ENCODE measurements at regions not wholly inside any gene's neighbourhood (a gene's known extent, or its start where the extent isn't known, plus 50 kb on each side); places are given as distances from the start of the nearest gene placed in this dataset.
A peak's percentile ranks its signal among the peaks of the same experiment; 100 is the strongest.

DNA sequence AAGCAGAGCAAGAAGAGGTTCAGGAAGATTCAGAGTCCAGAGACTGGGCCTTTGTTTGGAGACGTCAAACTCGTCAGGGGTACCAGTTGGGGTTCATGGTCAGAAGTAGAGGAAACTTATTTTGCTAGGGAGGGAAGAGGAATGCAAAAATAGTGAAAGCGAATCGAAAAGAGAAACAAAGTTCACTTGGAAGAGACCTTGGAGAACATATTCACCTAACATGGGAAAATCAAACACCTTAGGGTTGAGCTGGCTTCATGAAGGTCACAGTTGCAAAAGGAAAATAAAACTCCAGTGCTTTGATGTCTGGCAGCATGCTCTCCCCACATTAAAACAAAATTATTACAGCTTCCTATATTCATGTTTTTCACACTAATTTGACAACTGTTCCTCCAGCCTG is 440.4 kb downstream of the EPM2A start (continued):
- TF ChIP-seq, protein P1, sequence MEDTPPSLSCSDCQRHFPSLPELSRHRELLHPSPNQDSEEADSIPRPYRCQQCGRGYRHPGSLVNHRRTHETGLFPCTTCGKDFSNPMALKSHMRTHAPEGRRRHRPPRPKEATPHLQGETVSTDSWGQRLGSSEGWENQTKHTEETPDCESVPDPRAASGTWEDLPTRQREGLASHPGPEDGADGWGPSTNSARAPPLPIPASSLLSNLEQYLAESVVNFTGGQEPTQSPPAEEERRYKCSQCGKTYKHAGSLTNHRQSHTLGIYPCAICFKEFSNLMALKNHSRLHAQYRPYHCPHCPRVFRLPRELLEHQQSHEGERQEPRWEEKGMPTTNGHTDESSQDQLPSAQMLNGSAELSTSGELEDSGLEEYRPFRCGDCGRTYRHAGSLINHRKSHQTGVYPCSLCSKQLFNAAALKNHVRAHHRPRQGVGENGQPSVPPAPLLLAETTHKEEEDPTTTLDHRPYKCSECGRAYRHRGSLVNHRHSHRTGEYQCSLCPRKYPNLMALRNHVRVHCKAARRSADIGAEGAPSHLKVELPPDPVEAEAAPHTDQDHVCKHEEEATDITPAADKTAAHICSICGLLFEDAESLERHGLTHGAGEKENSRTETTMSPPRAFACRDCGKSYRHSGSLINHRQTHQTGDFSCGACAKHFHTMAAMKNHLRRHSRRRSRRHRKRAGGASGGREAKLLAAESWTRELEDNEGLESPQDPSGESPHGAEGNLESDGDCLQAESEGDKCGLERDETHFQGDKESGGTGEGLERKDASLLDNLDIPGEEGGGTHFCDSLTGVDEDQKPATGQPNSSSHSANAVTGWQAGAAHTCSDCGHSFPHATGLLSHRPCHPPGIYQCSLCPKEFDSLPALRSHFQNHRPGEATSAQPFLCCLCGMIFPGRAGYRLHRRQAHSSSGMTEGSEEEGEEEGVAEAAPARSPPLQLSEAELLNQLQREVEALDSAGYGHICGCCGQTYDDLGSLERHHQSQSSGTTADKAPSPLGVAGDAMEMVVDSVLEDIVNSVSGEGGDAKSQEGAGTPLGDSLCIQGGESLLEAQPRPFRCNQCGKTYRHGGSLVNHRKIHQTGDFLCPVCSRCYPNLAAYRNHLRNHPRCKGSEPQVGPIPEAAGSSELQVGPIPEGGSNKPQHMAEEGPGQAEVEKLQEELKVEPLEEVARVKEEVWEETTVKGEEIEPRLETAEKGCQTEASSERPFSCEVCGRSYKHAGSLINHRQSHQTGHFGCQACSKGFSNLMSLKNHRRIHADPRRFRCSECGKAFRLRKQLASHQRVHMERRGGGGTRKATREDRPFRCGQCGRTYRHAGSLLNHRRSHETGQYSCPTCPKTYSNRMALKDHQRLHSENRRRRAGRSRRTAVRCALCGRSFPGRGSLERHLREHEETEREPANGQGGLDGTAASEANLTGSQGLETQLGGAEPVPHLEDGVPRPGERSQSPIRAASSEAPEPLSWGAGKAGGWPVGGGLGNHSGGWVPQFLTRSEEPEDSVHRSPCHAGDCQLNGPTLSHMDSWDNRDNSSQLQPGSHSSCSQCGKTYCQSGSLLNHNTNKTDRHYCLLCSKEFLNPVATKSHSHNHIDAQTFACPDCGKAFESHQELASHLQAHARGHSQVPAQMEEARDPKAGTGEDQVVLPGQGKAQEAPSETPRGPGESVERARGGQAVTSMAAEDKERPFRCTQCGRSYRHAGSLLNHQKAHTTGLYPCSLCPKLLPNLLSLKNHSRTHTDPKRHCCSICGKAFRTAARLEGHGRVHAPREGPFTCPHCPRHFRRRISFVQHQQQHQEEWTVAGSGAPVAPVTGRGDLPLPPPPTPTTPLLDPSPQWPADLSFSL (CRISPR knock-in tag; IDR thresholded peaks at IDR 0.05): no peak
- TF ChIP-seq ZMYM4 (CRISPR knock-in tag; IDR thresholded peaks at IDR 0.05) (peak; percentile 27; the same call in 1 of the 2 replicates), ZNF3 (CRISPR knock-in tag; IDR thresholded peaks at IDR 0.05) (no peak), ZNF354B (CRISPR knock-in tag; IDR thresholded peaks at IDR 0.05) (no peak), CREM (IDR thresholded peaks at IDR 0.05) (peak; percentile 42), CREM (CRISPR knock-in tag; IDR thresholded peaks at IDR 0.05) (no peak), TCF12 (IDR thresholded peaks at IDR 0.05) (no peak), TCF12 (CRISPR knock-in tag; IDR thresholded peaks at IDR 0.05) (no peak), TARDBP (CRISPR knock-in tag; IDR thresholded peaks at IDR 0.05) (no peak), NFE2 (CRISPR knock-in tag; IDR thresholded peaks at IDR 0.05) (no peak), FOXO1 (CRISPR knock-in tag; IDR thresholded peaks at IDR 0.05) (peak; percentile 21; the same call in 1 of the 2 replicates), TCF7 (IDR thresholded peaks at IDR 0.05; ENCODE audit: low read depth) (peak; percentile 70), ZNF788 (CRISPR knock-in tag; IDR thresholded peaks at IDR 0.05; ENCODE audit: borderline replicate concordance) (no peak), ZNF460 (CRISPR knock-in tag; IDR thresholded peaks at IDR 0.05; ENCODE audit: borderline replicate concordance) (0 out of 2 replicates have a peak, but pooled peaks have one; percentile 15)
- TF ChIP-seq, protein P2, sequence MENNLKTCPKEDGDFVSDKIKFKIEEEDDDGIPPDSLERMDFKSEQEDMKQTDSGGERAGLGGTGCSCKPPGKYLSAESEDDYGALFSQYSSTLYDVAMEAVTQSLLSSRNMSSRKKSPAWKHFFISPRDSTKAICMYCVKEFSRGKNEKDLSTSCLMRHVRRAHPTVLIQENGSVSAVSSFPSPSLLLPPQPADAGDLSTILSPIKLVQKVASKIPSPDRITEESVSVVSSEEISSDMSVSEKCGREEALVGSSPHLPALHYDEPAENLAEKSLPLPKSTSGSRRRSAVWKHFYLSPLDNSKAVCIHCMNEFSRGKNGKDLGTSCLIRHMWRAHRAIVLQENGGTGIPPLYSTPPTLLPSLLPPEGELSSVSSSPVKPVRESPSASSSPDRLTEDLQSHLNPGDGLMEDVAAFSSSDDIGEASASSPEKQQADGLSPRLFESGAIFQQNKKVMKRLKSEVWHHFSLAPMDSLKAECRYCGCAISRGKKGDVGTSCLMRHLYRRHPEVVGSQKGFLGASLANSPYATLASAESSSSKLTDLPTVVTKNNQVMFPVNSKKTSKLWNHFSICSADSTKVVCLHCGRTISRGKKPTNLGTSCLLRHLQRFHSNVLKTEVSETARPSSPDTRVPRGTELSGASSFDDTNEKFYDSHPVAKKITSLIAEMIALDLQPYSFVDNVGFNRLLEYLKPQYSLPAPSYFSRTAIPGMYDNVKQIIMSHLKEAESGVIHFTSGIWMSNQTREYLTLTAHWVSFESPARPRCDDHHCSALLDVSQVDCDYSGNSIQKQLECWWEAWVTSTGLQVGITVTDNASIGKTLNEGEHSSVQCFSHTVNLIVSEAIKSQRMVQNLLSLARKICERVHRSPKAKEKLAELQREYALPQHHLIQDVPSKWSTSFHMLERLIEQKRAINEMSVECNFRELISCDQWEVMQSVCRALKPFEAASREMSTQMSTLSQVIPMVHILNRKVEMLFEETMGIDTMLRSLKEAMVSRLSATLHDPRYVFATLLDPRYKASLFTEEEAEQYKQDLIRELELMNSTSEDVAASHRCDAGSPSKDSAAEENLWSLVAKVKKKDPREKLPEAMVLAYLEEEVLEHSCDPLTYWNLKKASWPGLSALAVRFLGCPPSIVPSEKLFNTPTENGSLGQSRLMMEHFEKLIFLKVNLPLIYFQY (CRISPR knock-in tag; IDR thresholded peaks at IDR 0.05; ENCODE audit: borderline replicate concordance): no peak
- TF ChIP-seq, protein P3, sequence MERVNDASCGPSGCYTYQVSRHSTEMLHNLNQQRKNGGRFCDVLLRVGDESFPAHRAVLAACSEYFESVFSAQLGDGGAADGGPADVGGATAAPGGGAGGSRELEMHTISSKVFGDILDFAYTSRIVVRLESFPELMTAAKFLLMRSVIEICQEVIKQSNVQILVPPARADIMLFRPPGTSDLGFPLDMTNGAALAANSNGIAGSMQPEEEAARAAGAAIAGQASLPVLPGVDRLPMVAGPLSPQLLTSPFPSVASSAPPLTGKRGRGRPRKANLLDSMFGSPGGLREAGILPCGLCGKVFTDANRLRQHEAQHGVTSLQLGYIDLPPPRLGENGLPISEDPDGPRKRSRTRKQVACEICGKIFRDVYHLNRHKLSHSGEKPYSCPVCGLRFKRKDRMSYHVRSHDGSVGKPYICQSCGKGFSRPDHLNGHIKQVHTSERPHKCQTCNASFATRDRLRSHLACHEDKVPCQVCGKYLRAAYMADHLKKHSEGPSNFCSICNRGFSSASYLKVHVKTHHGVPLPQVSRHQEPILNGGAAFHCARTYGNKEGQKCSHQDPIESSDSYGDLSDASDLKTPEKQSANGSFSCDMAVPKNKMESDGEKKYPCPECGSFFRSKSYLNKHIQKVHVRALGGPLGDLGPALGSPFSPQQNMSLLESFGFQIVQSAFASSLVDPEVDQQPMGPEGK (CRISPR knock-in tag; IDR thresholded peaks at IDR 0.05): no peak
- TF ChIP-seq, protein P4, sequence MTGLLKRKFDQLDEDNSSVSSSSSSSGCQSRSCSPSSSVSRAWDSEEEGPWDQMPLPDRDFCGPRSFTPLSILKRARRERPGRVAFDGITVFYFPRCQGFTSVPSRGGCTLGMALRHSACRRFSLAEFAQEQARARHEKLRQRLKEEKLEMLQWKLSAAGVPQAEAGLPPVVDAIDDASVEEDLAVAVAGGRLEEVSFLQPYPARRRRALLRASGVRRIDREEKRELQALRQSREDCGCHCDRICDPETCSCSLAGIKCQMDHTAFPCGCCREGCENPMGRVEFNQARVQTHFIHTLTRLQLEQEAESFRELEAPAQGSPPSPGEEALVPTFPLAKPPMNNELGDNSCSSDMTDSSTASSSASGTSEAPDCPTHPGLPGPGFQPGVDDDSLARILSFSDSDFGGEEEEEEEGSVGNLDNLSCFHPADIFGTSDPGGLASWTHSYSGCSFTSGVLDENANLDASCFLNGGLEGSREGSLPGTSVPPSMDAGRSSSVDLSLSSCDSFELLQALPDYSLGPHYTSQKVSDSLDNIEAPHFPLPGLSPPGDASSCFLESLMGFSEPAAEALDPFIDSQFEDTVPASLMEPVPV (CRISPR knock-in tag; IDR thresholded peaks at IDR 0.05): no peak

Data from HepG2 (cell line).